SHP77 (cell line): ENCODE measurements at regions not wholly inside any gene's neighbourhood (a gene's known extent, or its start where the extent isn't known, plus 50 kb on each side); places are given as distances from the start of the nearest gene placed in this dataset.
"Not testable (repeated sequence)": the region's sequence is repeated elsewhere in the genome, so short reads cannot be mapped to it uniquely, and the experiment has no call there.

Experiments used
- DNase-seq, 2 experiments: peaks; one replicate each; lab custom pipeline; 2025; lab: John Stamatoyannopoulos, UW

- no peak for DNase-seq
Measured at GRCh38 chr9:79461712-79462111, 110.1 kb upstream of the TLE4 start.

GRCh38 chr9:79465156-79465555 lies 106.6 kb upstream of the TLE4 start:
- no peak for DNase-seq

DNA sequence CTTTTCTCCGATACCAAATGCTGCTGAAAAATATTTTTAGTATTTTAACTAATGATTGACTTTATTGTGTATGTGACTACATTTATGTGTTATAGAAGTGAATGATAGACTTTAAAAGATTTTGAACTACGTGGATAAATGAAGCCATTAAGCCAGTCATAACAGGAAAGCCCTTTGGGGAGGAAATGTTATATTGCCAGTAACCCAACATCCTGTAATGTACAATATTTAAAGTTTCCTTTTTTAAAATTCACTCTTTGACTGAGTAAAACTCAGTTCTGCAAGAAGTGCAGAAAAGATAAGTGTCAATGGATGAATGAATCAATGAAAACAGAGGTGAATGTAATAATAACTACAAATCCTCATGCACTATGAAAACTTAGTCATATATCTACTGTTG lies 102.6 kb upstream of the TLE4 start:
- no peak for DNase-seq

DNA sequence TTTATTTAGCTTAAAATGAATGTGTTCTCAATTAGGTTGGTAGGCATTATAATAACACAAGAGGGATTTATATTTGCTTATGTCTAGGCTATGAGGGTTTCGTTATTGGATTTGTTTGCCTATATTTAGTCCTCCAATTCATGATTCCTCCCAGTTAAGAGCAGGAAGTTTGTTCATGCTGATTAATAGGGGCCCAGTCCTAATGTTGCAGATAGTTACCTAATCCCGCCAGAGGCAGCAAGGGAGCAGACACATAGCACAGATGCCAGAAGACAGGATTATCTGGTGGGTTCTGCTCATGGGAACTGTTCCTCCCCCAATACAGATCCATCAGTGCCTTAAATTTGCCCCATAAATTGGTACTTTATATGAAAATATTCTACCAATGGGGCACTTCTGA lies 100.8 kb upstream of the TLE4 start:
- no peak for DNase-seq

- no peak for DNase-seq
Measured at GRCh38 chr9:79471580-79472543, 99.9 kb upstream of the TLE4 start.

DNA sequence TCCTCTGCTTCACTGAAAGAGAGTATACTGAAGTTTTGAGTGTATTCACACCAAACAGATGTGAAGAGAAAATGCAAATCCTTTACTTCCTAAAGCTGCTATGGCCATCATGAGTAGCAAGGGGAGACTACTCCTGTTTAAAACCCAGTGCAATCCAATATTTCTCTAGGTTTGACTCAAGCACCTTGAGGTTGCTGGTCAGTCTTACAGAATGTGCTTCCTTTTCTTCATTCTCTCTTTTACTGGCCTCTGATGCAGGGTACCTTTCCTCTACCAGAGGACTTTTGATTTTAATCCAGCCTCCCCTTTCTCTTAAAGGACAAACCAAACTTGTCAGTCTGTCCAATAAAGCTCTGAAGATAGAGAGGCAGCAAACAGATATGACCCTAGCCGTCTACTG lies 98.1 kb upstream of the TLE4 start:
- DNase-seq: no peak

- no peak for DNase-seq
Measured at GRCh38 chr9:79477241-79477840, 94.4 kb upstream of the TLE4 start.

- peak in 1 of 2 experiments; percentile 1 for DNase-seq
Measured at GRCh38 chr9:79477955-79478771, 93.6 kb upstream of the TLE4 start.

- DNase-seq: no peak
Measured at GRCh38 chr9:79480639-79481038, 91.1 kb upstream of the TLE4 start.

DNA sequence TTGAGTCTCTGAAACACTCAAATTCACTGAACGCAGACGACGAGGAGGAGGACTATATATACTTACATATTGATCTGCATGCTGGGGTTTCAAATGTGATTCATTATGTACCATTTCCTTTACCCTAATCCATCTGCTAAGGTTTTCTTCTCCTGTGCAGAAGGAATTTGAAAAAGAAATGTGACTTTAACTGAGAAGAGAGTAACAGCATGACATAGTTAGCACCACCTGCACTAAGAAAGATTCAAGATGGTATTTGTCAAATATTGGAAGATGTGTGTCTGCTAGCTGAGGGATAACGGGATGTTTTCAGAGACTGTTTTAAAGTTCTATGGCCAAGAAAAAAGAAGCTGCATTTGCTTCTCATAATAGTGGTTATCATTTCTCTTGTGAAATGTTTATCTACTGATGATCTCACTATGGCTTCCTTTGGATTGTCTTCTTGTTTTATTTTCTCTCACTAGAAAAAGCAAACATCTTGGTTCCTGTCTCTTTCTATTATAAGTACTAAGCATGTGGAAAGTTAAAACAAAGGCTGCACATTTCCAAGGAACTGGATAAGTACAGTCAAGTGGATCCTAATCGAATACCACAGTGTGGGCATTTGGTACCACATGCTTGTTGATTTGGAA lies 89.8 kb upstream of the TLE4 start:
- no peak for DNase-seq

DNA sequence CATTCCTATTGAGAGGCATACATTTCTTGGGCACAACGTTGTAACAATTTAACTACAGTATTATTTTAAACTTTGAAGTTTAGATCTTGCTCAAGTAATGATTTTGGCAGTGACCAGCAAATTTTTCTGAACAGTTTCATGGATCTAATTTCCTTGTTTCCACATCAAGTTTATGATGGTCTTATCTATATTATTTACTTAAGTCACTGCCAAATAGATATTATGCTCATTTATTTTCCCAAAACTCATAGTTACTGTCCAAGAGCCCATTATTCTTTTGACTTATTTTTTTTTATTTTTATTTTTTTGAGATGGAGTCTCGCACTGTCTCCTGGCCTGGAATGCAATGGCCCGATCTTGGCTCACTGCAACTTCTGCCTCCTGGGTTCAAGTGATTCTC lies 86.5 kb upstream of the TLE4 start:
- DNase-seq: no peak

DNA sequence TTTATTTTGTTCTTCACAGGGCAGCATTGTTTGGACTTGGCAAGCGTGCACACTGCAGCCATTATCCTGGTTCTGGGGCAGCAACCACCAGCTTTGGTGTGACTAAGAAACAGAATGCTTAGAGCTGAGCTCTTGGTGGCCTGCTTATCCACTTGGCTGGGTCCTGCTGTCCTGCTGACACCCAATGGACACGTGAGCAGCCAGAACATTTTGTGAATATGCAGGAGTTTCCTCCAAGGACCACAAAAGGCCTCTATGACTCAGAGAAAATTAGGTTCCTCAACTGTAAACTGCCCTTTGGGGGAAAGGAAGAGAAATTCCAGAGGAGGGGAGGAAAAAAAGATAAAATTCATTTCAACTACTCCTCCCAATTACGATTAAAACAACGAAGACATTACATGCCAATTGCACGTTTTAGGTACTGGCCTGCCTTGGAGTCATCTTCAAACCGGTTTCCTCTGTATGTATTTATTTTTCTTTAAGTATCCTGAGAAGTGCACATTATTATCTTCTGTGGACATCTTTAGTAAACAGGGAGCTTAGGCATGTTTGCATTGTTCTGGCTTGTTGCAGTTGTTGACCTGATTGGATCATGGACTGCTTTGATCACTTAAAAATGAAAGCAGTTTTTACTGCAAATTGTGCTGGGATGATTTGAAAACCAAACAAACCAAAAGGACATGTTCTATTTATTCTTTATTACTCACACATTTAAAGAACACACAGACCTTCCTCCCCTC lies 82.3 kb upstream of the TLE4 start:
- no peak for DNase-seq

GRCh38 chr9:79490657-79491248 lies 81.0 kb upstream of the TLE4 start:
- DNase-seq: no peak

DNA sequence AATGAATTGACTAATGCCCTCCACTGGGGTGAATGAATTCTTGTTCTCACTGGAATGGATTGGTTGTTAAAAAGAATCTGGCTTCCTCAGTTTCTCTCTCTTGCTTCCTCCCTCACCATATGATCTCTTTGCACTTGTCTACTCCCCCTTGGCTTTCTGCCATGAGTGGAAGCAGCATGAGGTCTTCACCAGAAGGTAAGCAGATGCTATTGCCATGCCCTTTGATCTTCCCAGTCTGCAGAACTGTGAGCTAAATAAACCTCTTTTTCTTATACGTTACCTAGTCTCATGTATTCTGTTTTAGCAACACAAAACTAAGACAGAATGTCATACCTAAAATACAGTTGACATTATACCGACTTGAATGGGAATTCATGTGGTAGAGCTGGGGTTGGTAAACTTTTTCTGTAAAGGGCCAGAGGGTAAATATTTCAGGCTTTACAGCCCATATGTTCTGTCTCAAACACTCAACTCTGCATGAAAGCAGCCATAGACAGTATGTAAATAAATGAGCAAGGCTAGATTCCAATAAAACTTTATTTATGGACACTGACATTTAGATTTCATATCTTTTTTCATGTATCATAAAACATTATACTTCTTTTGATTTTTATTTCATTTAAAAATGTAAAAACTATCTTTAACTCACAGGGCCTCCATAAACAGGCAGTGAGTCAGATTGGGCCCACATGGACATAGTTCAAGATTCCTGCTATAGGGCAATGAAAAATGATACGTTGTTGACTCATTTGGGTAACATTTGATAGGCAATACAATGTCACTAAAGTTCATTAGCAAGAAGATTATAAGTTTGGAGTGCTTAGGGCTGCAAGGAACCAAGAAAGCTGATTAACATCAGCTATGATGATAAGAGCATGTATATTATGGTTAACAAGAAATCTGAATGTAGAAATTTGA lies 79.4 kb upstream of the TLE4 start:
- no peak for DNase-seq

DNA sequence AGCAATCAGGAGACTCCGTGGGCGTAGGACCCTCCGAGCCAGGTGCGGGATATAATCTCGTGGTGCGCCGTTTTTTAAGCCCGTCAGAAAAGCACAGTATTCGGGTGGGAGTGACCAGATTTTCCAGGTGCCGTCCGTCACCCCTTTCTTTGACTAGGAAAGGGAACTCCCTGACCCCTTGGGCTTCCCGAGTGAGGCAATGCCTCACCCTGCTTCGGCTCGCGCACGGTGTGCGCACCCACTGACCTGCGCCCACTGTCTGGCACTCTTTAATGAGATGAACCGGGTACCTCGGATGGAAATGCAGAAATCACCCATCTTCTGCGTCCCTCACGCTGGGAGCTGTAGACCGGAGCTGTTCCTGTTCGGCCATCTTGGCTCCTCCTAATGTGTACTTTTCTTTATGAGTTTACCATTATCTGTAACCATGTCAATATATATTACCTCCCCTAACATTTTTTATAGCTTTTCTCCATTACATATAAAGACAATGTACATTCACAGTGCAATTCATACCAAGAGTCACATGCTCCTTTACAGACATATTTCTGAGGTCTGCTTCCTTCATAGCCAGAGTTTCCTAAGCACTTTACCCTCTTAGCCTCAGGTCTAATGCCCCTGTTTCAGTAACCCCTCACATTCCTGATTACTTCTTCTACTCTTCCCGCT lies 71.4 kb upstream of the TLE4 start:
- DNase-seq: not testable (repeated sequence)

DNA sequence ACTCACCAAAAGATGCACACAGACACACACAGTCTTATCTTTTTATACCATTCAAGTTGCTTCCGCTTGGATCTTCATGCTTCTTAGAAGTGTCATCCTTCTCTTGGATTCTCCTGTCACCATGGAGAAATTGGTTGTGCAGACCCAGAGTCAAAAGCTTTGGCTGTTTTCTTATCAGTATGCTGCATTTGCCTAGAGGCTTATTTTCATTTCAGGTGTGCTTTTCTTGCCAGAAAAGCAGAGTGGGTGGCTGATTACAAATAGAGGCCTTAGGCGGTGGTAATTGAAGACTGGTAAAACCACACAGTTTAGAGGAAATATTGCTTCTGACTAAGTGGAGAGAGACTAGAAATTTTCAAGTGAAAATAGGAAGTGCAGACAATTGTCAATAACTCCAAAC lies 70.2 kb upstream of the TLE4 start:
- DNase-seq: no peak

GRCh38 chr9:79507801-79508200 lies 64.0 kb upstream of the TLE4 start:
- no peak for DNase-seq

DNA sequence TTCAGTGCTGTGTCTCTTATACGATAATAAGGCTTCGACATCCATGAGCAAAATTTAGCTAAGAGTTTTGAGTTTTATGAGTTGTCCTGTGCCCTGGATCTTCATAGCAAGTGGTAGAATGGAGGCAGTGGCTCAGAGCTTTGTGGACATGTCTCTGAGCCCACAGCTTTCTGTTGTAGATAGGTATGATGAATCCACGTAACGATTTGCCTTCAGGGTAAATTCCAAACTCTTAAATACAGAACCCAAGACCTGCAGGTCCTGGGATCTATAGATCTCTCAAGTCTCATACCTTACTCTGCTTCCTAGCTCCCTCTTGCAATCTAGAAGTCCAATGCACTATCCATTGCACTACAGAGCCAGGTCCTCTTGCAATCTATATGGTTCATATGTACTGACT lies 59.5 kb upstream of the TLE4 start:
- no peak for DNase-seq
